GM18861 (cell line): ENCODE measurements at regions not wholly inside any gene's neighbourhood (a gene's known extent, or its start where the extent isn't known, plus 50 kb on each side); places are given as distances from the start of the nearest gene placed in this dataset.

ENCODE experiments used
- ATAC-seq: cut with Tn5 transposase; IDR thresholded peaks from one replicate; pipeline ENCODE4 v1.9.1; 2021; ENCODE audit not compliant: unreplicated experiment

DNA sequence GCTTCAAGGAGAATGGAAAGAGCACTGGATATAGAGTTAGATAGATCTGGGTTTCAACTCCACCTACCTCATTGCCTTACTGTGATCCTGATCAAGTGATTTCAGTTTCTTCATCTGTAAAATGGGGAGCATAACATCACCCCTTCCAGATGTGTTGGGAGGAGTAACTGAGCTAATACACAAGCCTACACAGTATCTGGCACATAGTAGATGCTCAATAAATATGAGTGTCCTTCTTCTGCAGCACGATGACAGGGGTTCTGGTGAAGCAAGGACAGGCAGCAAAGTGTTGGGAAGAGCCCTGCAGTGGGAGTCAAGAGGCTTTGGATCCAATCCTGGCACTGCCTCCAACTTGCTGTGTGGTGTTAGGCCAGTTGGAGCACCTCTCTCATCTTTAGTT lies 270.0 kb downstream of the UACA start:
- no peak for ATAC-seq

DNA sequence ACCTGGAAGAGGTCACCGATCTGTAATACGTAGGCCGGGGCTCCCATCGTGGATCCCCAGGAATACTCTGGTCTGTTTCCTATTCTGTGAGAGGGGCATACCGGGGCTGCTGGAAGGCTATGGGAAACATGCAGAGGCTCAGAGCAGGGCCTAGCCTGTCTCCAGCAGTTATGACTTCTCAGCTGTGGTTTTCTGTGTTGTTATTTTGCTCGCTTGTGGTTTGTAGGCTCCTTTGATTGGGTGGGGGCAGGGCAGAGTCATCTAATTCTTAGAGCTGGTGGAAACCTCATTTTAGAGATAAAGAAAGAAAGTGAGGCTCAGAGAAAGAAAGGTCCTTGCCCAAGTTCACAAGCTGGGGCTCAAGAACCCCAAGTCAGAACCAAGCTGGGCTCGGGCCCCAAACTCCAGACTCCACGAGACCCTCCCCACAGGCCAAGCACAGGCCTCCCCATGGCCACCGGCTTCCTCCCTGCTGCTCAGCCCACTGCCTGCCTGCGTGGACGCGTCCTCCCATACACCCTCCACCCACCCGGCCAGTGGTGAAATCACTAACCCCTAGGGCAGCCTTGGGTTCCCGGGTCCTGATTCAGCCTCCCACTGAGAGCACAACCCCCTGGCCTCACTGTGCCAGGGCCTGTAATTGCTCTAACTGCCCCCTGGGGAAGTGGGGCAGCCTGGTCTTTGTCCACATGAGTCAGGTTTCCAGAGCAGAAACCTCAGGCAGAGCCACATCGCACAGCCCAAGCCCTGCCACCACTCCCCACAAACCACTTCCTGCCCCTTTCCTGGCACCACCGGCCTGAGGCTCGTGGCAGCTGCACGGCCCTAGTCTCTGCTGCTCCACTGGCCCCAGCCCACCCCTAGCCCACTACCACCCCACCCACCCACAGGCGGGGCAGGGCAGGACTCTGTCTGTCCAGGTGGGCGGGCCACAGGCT lies 270.8 kb downstream of the UACA start:
- ATAC-seq, result peak; percentile 29

DNA sequence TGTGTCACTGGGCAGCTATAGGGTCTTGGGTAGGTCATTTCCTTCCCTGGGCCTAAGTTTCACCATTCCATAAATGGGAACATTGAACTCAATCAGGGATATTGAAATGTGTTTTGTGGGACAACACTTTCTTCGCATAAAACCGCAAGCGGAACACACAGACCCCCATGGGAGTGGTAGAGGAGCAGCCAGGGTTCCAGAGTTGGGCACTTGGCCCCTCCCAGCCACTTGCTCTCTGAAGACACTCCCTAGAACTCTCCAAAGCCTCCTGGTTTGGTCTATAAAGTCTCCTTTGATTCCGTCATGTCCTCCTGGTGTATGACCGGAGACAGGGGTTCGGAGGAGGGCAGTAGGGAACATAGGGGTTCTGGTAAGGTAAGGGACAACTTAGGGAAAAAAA lies 271.7 kb downstream of the UACA start:
- no peak for ATAC-seq

DNA sequence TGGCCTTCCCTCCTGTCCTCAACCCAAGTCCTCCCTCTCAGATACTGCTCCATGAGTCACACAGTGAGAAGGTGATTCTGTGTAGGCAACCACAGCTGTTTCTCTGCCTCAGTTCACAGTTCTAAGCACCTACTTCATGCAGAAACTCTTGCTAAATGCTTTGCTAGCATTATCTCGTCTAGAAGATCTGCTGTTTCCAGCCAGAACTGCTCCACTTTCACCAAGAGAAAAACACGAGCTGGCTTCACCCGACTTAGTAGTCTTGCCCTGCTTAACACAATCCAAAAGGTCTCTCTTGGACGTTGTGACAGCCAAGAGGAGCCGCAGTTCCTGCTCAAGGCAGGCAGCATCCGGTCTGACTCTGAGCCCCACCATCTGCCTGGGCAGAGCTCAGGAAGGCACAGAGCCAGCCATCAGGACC lies 272.1 kb downstream of the UACA start:
- ATAC-seq, result no peak

DNA sequence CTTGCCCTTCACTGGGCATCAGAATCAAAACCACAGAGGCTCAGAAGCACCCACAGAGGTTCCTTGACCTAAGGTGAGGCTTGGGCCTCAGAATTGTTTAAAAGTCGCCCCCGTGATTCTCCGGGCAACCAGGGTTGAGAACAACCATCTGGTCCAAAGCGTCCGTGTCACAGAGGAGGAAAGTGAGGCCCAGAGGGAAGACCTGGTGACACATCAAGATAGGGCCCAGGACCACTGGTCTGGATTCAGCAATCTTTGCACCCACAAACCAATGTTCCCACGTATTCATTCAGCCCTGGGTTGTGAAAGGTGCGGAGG lies 272.6 kb downstream of the UACA start:
- ATAC-seq, result no peak

DNA sequence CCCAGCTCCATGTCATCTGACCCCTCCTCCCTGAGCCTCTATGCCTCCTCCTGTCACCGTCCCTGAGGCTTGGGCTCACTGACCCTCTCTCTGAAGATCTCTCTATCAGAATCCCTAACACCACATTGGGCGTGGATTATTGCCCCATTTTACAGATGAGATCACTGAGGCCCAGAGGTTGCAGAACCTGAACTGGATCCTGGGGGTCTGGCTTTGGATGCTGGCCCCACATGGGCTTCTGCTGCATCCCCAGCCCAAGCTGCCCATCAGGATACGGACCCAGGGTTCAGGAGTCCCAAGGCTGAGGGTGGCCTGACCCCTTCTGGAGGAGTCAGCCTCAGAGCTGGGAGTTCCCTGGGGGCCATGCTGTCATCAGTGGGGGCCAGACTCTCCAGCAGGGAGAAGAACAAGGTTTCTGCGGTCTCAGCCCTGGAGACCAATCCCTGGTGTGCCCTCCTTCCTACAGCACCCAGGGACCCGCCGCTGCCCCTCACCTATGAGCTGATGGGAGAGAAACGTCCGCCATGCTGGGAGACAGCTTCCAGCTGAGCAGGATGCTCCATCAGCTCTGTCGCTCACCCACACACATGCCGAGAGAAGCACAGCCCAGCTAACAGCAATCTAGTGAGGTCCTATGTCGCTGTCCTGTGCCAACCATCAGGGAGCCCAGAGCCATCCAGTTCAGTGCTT lies 273.1 kb downstream of the UACA start:
- no peak for ATAC-seq

DNA sequence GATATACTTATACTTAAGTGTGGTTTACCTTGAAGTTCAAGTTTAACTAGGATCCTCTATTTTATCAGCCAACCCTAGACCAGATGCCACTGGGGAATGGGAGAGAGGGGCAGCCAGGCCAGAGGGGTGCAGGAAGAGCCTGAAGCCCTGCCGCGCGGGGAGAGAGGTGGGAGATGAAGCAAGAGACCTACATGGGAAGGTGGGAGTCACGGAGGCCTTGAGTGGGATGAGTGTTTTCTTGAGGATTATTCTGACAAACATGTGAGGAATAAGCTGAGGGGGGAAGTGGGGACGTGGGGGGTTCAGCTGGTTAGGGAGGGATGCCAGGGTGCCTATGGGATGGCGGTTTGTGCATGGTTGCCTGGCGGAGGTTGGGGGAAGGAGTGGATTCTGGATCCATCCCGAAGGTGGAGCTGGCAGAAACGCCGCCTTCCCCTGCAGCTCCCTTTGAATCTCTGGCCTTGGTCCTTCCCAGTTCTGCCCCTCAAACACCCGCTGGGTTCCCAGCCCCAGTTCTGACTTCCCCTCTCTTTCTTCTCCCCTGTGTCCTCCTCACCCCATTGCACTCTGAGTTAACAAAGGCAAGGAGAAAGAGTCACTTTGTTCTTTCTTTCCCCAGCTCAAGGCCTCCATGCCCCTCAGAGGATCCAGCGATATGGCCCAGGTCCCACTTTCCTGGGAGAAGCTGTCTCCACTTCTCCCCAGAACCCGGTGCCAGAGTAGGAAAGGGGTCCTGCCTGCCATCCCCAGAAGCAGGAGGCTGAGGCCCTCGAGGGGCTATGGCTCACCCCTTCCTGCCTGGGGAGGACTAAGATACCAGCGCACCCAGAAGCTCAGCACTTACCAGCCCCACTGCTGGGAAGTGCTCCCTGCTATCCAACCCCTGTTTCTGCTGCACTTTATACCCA lies 274.2 kb downstream of the UACA start:
- ATAC-seq, result no peak

DNA sequence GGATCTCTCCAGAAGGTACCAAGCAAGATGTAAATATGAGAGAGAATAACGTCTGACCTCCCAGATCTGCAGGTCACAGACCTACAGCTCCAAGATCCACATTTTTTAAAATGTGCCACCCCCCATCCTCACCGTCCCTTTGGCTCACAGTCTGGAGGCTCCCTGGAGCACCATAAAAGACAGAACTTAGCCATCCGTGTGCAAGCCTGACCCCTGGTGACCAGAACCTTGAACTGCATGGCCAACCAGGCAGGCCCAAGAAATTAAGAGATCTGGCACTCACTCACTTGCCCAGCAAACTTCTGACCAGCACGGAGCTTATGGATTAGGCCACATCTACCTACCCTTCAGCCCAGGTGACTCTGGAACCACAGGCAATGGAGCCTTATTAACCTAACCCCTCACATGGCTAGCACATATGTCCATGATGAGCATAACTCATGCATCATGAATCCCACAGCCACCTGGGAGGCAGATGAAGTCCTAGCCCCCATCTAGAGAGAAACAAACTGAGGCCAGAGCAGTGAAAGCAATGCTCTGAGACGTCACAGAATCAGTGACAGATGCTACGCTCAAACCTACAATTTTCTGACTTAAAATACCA lies 275.3 kb downstream of the UACA start:
- ATAC-seq, result no peak

DNA sequence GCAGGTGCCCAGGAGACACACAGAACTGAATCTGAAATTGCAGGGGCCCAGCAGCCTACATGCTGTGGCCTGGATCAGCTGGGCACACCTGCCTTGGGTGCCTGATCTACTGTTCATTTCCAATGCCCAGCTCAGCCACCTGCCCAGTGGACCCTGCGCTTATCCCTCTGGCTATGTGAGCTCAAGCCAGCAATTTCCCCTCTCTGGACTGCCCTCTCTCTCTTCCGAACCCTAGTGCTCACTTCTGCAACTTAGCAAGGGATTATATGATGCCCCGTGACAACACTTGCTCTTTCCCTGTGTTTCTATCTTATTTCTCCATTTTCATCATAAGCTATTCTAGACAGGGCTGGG lies 276.0 kb downstream of the UACA start:
- ATAC-seq, result no peak

DNA sequence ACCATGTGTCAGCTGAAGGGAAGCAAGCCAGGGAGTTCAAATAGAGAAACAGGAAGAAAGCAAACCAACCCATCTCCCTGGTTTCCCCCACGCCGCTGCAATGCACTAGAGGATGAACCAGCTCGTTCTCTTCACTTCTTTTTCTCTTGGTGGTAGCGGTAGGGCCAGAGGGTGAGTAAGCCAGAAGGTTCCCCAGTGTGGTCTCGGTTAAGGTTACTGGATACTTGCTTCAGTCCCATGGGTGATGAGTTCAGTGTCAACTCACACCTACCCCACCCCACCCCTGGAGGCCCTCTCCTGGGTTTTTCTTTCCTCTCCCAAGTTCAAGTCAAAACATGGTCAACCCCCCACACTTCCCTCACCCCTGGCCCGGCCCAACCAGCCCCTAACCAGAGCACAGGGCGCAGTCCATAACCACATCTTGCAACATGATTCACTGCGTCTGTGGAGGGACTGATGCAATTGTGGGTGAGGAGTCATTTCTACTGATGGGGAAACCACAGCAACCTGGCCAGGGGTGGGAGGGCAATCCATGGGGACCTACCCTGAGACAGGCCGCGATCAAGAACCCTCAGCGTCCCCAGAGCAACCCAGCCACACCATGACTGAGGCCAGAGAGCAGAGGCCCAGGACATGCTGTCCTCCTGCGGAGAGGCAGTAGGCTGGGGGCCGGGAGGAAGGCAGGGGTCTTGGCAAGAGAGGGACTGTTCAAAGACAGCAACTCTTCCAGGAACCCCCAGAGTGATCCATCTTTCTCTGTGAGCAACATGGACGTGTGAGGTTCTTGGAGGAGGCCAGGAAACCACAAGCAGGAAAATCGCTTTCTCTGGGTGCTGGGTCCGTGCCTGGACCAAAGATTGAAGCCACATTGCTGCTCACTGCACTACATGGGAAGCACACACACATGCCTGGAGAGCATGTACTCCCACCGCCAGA lies 276.6 kb downstream of the UACA start:
- ATAC-seq, result peak; percentile 49

DNA sequence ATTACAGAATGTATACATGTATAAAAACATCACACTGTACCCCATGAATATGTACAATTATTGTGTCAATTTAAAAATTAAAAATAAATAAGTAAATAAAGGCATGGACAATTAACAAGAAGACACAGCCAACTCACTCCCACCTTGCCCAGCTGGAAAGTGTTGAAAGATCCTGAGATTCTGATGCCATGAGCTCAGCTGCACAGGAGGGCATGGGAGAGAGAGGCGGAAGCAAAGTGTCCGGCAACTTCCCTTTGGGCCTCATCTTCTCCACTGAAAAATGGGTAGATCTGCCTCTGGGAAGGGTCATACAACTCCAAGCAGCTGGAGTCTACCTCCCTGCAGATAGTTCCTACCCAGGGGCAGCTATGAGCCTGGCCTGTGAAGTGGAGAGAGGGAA lies 277.3 kb downstream of the UACA start:
- ATAC-seq, result no peak

DNA sequence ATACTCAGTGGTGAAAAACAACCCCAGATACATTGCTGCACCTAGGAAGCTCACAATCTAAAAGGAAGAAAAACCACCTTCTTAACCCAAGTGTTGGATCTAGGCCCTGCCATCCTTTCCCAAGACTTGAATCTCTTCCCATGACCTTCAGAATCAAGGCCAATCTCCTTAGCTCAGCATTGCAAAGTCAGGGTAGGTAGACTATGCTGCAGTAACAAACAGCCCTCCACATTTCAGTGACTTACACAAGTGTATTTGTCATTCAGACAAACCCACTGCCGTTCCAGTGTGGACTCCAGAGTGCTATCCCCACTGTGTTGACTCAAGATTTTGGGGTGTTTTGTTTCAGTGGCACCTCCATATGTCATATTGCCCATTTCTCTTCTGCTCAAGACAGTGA lies 278.4 kb downstream of the UACA start:
- ATAC-seq, result no peak

DNA sequence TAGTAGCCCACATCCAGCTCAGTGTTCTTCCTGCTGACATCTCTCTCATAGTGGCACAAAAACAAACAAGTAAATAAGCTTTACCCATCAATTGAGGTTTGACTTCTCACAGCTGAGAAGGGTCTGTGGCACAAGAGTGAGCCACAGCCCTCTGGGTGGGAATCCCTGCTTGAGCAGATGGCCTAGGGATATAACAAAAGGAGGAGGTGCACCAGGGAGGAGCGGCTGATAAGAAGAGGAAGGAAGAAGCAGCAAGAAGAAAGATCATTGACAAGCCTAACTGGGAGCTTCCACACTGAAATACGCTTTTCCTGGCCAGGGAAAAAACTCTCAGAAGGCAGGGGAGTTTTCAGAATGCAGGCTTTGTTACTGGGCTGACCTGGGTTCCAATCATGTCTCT lies 279.8 kb downstream of the UACA start:
- ATAC-seq, result no peak

DNA sequence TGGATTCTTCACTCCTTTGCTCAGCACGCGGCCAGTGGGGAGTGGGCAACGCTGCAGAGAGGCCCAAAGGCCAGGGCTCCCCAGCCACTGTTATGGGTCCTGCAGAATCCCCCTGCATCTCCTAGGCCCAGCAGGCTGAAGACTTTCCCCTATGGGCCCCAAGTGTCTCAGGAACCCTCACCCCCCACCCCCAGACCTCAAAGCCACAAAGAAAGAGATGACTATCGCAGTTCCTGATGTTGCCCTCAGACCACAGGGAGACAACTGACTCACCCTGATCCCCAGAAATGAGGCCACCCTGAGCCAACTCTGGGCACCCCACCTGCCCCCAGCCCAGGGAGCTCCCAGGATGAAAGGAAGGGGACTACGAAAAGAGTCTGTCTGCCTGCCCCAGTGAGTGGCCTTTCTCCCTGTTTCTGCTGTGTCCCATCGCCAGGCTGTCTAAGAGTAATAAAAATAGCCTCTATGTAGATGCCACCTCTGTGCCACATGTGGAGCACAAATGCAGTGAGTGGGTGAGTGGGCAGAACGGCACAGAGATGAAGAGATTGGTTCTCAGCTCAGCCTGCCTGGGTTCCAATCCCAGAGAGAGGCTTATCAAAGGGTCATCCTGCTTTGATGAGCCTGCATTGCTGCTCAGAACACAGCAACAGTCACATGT lies 283.0 kb downstream of the UACA start:
- no peak for ATAC-seq

DNA sequence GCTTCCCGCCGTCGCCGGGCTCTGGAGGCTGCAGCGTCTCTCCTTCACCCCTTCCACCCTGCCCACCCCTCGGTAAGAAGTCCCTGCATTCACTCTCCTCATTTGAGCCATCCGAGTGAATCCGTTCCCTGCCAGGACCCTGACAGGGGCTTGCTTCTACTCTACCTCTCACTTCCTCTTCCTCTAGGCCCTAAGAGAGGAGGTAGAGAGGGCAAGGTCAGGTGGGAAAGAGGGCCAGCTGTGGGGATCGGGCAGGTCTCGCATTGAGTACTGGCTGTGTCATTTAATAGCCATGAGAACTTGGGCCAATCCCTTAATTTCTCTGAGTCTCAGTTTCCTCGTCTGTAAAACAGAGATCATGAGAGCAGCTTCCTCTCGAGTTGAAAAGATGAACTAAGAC lies 283.6 kb downstream of the UACA start:
- ATAC-seq, result no peak

DNA sequence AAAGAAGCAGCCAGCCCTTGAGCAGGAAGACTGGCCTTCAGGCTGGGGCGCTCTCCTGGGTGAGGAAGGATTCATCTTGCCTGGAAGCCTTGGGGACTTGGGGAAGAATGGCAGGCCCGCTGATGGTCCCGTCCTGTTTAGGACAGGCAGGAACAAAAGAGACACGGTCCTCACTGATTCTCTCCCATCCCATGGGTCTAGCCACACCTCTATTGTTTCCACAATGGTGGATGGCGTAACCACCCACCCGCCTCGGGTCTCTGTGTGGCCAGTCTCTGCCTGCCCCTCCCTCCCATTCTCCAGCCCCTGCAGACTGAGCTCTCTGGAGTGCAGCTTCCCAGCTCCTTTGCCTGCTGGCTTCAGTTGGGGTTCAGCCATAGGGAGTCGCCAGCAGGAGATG lies 284.3 kb downstream of the UACA start:
- no peak for ATAC-seq

DNA sequence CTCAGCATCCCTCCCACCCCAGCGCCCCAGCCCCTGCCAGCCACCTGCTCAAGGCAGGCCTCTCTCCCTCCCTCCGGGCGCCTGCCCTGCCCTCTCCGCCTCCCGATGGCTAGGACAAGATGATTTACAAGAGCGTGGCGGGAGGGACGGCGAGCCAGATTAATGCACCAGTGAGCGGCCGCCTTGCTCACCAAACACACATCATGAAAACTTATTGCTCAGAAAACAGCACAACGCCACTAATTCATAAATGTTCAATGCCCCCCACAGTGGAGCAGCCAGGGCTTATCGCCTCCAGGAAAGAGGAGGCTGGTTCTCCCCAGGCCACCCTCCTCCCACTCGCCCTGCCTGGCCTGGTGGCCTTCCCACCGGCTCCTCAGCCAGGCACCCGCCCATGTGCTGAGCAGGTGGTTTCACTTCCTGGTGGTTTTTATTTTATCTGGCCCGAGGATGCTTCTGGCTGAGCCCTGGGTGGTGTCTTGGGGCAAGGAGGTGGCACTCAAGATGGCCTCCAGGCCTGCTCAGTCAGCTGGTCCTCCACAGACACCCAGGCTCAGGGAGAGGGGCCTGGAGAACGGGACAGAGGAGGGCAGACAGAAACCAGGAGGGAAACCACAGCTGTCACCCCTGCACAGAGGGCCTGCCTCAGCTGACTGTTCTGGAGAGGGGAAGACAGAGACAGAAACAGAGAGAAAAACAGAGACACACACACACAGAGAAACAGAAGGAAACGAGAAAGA lies 284.9 kb downstream of the UACA start:
- no peak for ATAC-seq

DNA sequence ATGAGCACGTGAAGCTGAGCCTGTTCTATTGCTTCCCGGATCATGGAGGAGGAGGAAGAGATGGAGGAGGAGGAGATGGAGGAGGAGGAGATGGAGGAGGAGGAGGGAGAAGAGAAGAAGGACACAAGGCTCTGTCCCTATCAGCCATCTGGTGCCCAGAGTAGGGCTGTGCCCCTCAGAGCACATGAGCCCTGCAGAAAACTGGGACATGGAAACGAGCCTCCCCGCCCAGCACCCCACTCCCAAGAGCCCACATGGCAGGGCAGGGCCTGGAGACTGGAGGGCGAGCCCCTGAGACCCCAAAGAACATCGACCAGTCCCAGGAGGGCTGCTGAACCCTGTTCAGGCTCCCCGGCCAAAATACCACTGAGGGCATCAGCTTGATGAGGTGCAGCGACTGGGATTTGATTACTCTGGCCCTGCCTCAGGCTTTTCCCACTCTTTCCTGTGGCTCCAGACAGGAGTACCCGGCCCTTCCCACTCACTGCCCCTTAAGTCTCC lies 285.6 kb downstream of the UACA start:
- no peak for ATAC-seq

DNA sequence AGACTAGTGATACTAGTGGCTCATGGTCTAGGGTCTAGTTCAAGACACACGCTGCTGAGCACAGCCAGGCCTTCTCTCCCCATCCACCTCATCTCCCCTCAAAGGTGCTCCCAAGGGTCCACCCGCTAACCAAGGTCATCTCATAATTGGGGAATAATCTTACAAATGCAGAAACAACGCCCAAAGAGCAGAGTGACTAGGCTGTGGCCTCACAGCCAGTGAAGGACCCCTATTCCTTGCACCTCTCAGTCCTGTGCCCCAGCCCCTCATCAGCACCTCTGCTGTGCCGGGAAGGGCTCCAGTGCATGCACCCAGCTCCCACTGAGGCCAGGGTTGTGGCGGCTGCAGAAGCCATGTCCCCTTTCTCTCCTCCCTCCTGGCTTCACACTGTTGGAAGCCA lies 286.9 kb downstream of the UACA start:
- no peak for ATAC-seq
